WTC11 (cell line): ENCODE measurements at regions not wholly inside any gene's neighbourhood (a gene's known extent, or its start where the extent isn't known, plus 50 kb on each side); places are given as distances from the start of the nearest gene placed in this dataset.

ENCODE experiments used
- ATAC-seq: fragments of 200-7000 bp; cut with Tn5 transposase; 2 replicates; pipeline ENCODE4 v1.10.0; 2021; ENCODE audit warnings: mild to moderate bottlenecking, moderate library complexity
- CTCF ChIA-PET: fragments of 300-600 bp; sonication (Branson Sonifier 250); formaldehyde crosslinking; loops from one replicate; lab custom pipeline; 2021; ENCODE audit warnings: antibody characterized with exemption; lab: Charles Lee
- POLR2A ChIA-PET: fragments of 350-600 bp; sonication (Branson Sonifier 250); formaldehyde crosslinking; loops from one replicate; lab custom pipeline; 2021; ENCODE audit warnings: antibody characterized with exemption; lab: Charles Lee
- DNase-seq: peaks from one replicate; pipeline ENCODE4 v3.0.0; 2021; ENCODE audit warnings: low spot score
- H3K27ac Mint-ChIP-seq: 2 replicates; pipeline ENCODE4 v1.8.0; 2021; ENCODE audit warnings: mixed read lengths
- H3K27me3 Mint-ChIP-seq: 2 replicates; pipeline ENCODE4 v1.8.0; 2021; ENCODE audit warnings: low read depth, mild to moderate bottlenecking, moderate library complexity, mixed read lengths
- H3K36me3 Mint-ChIP-seq: 2 replicates; pipeline ENCODE4 v1.8.0; 2021; ENCODE audit warnings: mixed read lengths
- H3K4me1 Mint-ChIP-seq: 2 replicates; pipeline ENCODE4 v1.8.0; 2022; ENCODE audit warnings: mixed read lengths
- H3K4me3 Mint-ChIP-seq: 2 replicates; pipeline ENCODE4 v1.8.0; 2021; ENCODE audit warnings: mild to moderate bottlenecking, moderate library complexity, mixed read lengths
- H3K9me3 Mint-ChIP-seq: 2 replicates; pipeline ENCODE4 v1.8.0; 2021; ENCODE audit warnings: mixed read lengths
- ATF1 ChIP-seq: sonication (generic); formaldehyde crosslinking; IDR thresholded peaks from 2 replicates; pipeline ENCODE4 v1.8.1; 2023; ENCODE audit warnings: mild to moderate bottlenecking, moderate library complexity, missing genetic modification reagents
- ATF2 ChIP-seq: sonication (generic); formaldehyde crosslinking; IDR thresholded peaks from 2 replicates; pipeline ENCODE4 v1.8.1; 2022; ENCODE audit warnings: low read depth, missing genetic modification reagents, borderline replicate concordance
- ATF6 ChIP-seq: sonication (generic); formaldehyde crosslinking; IDR thresholded peaks from 2 replicates; pipeline ENCODE4 v1.8.1; 2023; ENCODE audit warnings: mild to moderate bottlenecking, missing genetic modification reagents
- CDX4 ChIP-seq: fragments of 250-450 bp; sonication (Bioruptor Pico); IDR thresholded peaks from 2 replicates; pipeline ENCODE4 v1.9.0; 2021; ENCODE audit warnings: moderate library complexity, mild to moderate bottlenecking, inconsistent platforms, borderline replicate concordance
- E2F1 ChIP-seq: sonication (generic); formaldehyde crosslinking; IDR thresholded peaks from 2 replicates; pipeline ENCODE4 v1.8.0; 2022; ENCODE audit warnings: mild to moderate bottlenecking, missing genetic modification reagents
- E2F4 ChIP-seq: sonication (generic); formaldehyde crosslinking; IDR thresholded peaks from 2 replicates; pipeline ENCODE4 v1.8.1; 2022; ENCODE audit warnings: low read depth, mild to moderate bottlenecking, moderate library complexity, missing genetic modification reagents, borderline replicate concordance
- EMX1 ChIP-seq: fragments of 250-450 bp; sonication (Bioruptor Pico); IDR thresholded peaks from 2 replicates; pipeline ENCODE4 v1.8.0; 2021; ENCODE audit warnings: mild to moderate bottlenecking
- FOXP1 ChIP-seq: sonication (generic); formaldehyde crosslinking; IDR thresholded peaks from 2 replicates; pipeline ENCODE4 v1.8.0; 2022; ENCODE audit warnings: missing genetic modification reagents, mild to moderate bottlenecking, moderate library complexity, borderline replicate concordance
- FOXP4 ChIP-seq: sonication (generic); formaldehyde crosslinking; IDR thresholded peaks from 2 replicates; pipeline ENCODE4 v1.8.0; 2022; ENCODE audit warnings: mild to moderate bottlenecking, missing genetic modification reagents
- GRHL2 ChIP-seq: fragments of 250-450 bp; sonication (Bioruptor Pico); IDR thresholded peaks from 2 replicates; pipeline ENCODE4 v1.8.0; 2022; ENCODE audit warnings: mild to moderate bottlenecking, moderate library complexity; ENCODE audit not compliant: insufficient replicate concordance, severe bottlenecking
- GTF2I ChIP-seq: fragments of 250-450 bp; sonication (Bioruptor Pico); conservative IDR thresholded peaks from 2 replicates; pipeline ENCODE4 v1.4.0; 2021; ENCODE audit warnings: mild to moderate bottlenecking
- JUN ChIP-seq: sonication (generic); formaldehyde crosslinking; IDR thresholded peaks from 2 replicates; pipeline ENCODE4 v1.8.0; 2023; ENCODE audit warnings: mild to moderate bottlenecking, missing genetic modification reagents
- MAX ChIP-seq: sonication (generic); formaldehyde crosslinking; IDR thresholded peaks from 2 replicates; pipeline ENCODE4 v1.8.0; 2022; ENCODE audit warnings: mild to moderate bottlenecking, missing genetic modification reagents
- SOX15 ChIP-seq: fragments of 250-450 bp; sonication (Bioruptor Pico); IDR thresholded peaks from 2 replicates; pipeline ENCODE4 v1.9.0; 2021; ENCODE audit warnings: mild to moderate bottlenecking
- ZNF219 ChIP-seq: sonication (generic); formaldehyde crosslinking; IDR thresholded peaks from 2 replicates; pipeline ENCODE4 v1.8.0; 2023; ENCODE audit warnings: missing genetic modification reagents, mild to moderate bottlenecking, borderline replicate concordance
- ZNF532 ChIP-seq: fragments of 250-450 bp; sonication (Bioruptor Pico); IDR thresholded peaks from 2 replicates; pipeline ENCODE4 v1.9.0; 2021; ENCODE audit warnings: mild to moderate bottlenecking, borderline replicate concordance
- ZSCAN18 ChIP-seq: fragments of 250-450 bp; sonication (Bioruptor Pico); IDR thresholded peaks from 2 replicates; pipeline ENCODE4 v2.1.2; 2022; ENCODE audit warnings: mild to moderate bottlenecking, moderate library complexity

GRCh38 chr2:57543211-57543610 lies 503.4 kb upstream of the VRK2 start (continued):
- no peak for TF ChIP-seq ZSCAN18
- TF ChIP-seq E2F1 (CRISPR knock-in tag), result no peak
- no peak for TF ChIP-seq ATF1 (CRISPR knock-in tag)
- no peak for TF ChIP-seq ATF6 (CRISPR knock-in tag)

GRCh38 chr2:57544624-57545023 lies 502.0 kb upstream of the VRK2 start:
- Mint-ChIP-seq H3K27ac (no peak overlapping the region), H3K27me3 (no peaks in the 10 kb centered on the region), H3K9me3 (no peaks in the 10 kb centered on the region), H3K4me3 (no peak overlapping the region), H3K36me3 (no peaks in the 10 kb centered on the region), H3K4me1 (peaks cover 17% of the 10 kb centered on the region)
- no peak for ATAC-seq
- no peak for DNase-seq
- ChIA-PET POLR2A (no interaction called here), CTCF (interaction anchor here (1.0 kb wide), 1 partner anchor 27 kb away, joined by 3 read pairs; no protein-coding TSS in a partner anchor)
- no peak for TF ChIP-seq FOXP1 (CRISPR knock-in tag)
- no peak for TF ChIP-seq ZNF532
- TF ChIP-seq ATF2 (CRISPR knock-in tag), result no peak
- no peak for TF ChIP-seq GTF2I
- no peak for TF ChIP-seq ATF1 (CRISPR knock-in tag)
- TF ChIP-seq SOX15 (CRISPR knock-in tag), result no peak
- no peak for TF ChIP-seq E2F4 (CRISPR knock-in tag)
- no peak for TF ChIP-seq ZSCAN18
- TF ChIP-seq EMX1 (CRISPR knock-in tag), result no peak
- no peak for TF ChIP-seq ZNF219 (CRISPR knock-in tag)
- TF ChIP-seq JUN (CRISPR knock-in tag), result no peak
- TF ChIP-seq FOXP4, result no peak
- no peak for TF ChIP-seq CDX4 (CRISPR knock-in tag)
- no peak for TF ChIP-seq MAX (CRISPR knock-in tag)
- TF ChIP-seq GRHL2 (CRISPR knock-in tag), result no peak
